HG03025 (cell line): ENCODE measurements at regions not wholly inside any gene's neighbourhood (a gene's known extent, or its start where the extent isn't known, plus 50 kb on each side); places are given as distances from the start of the nearest gene placed in this dataset.
"Not testable (repeated sequence)": the region's sequence is repeated elsewhere in the genome, so short reads cannot be mapped to it uniquely, and the experiment has no call there.

Experiments
- ATAC-seq: cut with Tn5 transposase; IDR thresholded peaks from one replicate; pipeline ENCODE4 v1.9.1; 2021; ENCODE audit warnings: mild to moderate bottlenecking, moderate library complexity; ENCODE audit not compliant: unreplicated experiment, low FRiP score

DNA sequence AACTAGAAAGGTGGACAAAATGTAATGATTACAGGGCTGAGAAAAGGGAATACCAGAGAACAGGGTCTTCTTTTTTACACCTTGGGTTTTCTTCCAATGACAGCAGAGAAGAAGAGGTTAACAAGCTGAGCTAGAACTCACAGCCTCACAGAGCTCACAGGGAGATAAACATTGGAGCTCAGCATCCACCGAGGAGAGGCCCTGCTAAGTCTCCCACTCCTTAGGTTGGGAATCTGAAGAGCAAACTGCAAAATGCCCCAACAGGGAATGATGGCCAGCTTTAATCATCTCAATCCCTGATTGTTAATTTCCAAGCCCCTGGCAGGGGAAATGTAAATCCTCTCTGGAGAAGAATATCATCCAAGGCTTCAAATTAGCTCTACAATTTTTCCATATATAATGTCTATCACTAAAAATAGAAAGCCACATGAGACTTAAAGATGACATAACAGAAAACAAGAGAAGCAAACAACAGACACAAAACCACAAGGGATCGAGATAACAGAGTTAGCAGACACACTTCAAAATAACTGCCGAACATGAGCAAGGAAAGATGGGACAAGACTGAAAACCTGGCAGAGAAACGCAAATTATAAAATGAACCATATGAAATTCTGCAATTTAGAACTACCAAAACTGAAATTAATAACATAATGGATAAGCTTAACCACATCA, 66.1 kb upstream of the ZSCAN2 start:
- ATAC-seq: not testable (repeated sequence)

DNA sequence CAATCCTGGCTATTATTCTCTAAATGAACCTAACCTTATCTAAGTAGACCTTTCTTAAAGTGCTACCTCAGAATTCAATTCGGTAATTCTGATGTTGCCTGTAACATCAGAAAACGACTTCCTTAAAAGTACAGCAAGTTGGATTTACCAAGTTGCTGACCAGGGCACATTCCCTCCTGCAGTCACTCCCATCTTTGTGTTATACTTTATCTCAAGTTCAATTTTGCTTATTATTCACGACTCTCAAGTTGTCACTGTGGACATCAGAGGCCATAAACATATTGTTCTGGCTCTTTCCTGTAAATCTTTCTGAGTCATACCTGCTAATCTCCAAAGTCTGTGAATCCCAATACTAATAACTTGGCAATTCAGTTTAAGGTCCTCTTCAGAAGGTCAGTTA, 64.6 kb upstream of the ZSCAN2 start:
- not testable (repeated sequence) for ATAC-seq

DNA sequence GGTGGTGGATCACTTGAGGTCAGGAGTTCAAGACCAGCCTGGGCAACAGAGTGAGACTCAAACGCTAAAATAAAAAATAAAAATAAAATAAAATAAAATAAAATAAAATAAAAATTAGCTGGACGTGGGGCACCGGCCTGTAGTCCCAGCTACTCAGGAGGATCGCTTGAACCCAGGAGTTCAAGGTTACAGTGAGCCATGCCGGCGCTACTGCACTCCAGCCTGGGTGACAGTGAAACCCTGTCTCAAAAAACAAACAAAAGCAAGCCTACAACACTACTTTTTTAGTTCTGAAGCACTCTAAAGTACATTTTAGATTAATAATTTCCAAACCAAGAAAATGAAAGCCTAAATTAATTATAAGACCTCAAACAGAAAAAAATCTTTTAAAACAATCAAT, 56.2 kb upstream of the ZSCAN2 start:
- ATAC-seq: not testable (repeated sequence)

DNA sequence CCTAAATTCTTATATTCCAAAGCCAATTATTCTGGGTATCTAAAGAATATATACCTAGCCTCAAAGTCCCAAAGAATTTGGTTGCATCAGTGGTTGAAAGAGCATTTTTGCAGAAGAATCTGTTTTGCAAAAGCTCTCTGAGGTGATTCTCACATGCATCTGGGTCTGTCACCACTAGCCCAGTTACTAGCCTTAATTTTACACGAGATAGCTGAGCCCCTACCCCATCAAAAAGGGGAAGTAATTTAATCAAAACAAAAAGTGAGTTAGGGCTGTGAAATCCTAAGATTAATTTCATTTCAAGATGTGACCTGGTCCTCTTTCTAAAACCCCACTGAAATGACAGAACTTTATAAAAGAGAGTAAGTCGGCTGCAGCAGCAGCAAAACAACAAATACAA, 53.7 kb upstream of the ZSCAN2 start:
- ATAC-seq: not testable (repeated sequence)

DNA sequence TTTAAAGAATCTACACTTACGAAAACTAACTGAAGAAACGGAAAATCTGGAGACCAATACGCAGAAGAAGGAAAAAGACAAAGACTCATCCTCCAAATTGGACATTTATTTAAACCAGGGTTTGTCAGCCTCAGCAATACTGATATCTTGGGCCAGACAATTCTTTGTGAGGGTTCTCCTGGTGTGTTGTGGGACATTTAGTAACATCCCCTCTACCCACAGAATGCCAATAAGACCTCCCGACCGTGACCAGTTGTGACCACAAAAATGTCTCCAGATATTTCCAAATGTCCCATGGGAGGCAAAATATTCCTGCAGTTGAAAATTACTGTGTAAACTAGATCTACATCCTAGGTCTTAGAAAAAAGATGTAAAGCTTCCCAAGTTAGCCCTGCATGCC, 50.3 kb upstream of the ZSCAN2 start:
- ATAC-seq: not testable (repeated sequence)
